ENCODE measurements at regions not wholly inside any gene's neighbourhood (a gene's known extent, or its start where the extent isn't known, plus 50 kb on each side); places are given as distances from the start of the nearest gene placed in this dataset.

- Histone ChIP-seq H3K9me3 (replicated peaks in 1 of 2; ENCODE audit: control insufficient read depth in 1 of 2, insufficient read depth in 1 of 2, low read length in 2 of 2) (peaks cover 0 to 6% of the 10 kb centered on the region in 2 donors), H4K20me1 (ENCODE audit: insufficient read depth, low read length) (no peaks in the 10 kb centered on the region), H3K27me3 (ENCODE audit: control insufficient read depth in 2 of 2, insufficient read depth in 2 of 2, low read length in 2 of 2) (no peaks in the 10 kb centered on the region), H3K4me3 (replicated peaks in 1 of 3; ENCODE audit: low read depth in 2 of 3, low read length in 3 of 3) (no peak overlapping the region), H3K79me2 (ENCODE audit: insufficient read depth, low read length) (no peaks in the 10 kb centered on the region), H3K4me2 (replicated peaks; ENCODE audit: extremely low read depth, low read length, poor library complexity, severe bottlenecking) (no peak overlapping the region), H3K36me3 (replicated peaks in 1 of 2; ENCODE audit: control insufficient read depth in 1 of 2, insufficient read depth in 2 of 2, low read length in 2 of 2) (no peaks in the 10 kb centered on the region), H3K27ac (ENCODE audit: low read depth in 1 of 2, low read length in 2 of 2) (no peak overlapping the region), H2AFZ (ENCODE audit: insufficient read depth, low read depth, low read length, poor library complexity, severe bottlenecking) (no peak overlapping the region), H3K9ac (ENCODE audit: insufficient read depth, low read length, poor library complexity, severe bottlenecking) (no peak overlapping the region), H3K4me1 (ENCODE audit: control insufficient read depth in 1 of 2, insufficient read depth in 2 of 2, low read length in 2 of 2) (no peaks in the 10 kb centered on the region)
- Mint-ChIP-seq H3K9me3 (peaks cover 0 to 8% (median 2%) of the 10 kb centered on the region in 7 donors), H3K36me3 (no peaks in the 10 kb centered on the region), H3K4me1 (no peaks in the 10 kb centered on the region), H3K27ac (no peak overlapping the region), H3K27me3 (ENCODE audit: low read depth in 3 of 3) (no peaks in the 10 kb centered on the region), H3K4me3 (no peak overlapping the region)
- no CpG with 5 or more reads among the region's 2 CpGs for WGBS (ENCODE audit: insufficient coverage)
- TF ChIP-seq, protein P1, sequence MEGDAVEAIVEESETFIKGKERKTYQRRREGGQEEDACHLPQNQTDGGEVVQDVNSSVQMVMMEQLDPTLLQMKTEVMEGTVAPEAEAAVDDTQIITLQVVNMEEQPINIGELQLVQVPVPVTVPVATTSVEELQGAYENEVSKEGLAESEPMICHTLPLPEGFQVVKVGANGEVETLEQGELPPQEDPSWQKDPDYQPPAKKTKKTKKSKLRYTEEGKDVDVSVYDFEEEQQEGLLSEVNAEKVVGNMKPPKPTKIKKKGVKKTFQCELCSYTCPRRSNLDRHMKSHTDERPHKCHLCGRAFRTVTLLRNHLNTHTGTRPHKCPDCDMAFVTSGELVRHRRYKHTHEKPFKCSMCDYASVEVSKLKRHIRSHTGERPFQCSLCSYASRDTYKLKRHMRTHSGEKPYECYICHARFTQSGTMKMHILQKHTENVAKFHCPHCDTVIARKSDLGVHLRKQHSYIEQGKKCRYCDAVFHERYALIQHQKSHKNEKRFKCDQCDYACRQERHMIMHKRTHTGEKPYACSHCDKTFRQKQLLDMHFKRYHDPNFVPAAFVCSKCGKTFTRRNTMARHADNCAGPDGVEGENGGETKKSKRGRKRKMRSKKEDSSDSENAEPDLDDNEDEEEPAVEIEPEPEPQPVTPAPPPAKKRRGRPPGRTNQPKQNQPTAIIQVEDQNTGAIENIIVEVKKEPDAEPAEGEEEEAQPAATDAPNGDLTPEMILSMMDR (IDR thresholded peaks at IDR 0.05): no peak
- DNase-seq: no peak
- intact Hi-C loops (cut with micrococcal nuclease): no loop called here
These were observed 175.6 kb upstream of the MAGEB2 start for GRCh38 chrX:30039768-30040167.

DNA sequence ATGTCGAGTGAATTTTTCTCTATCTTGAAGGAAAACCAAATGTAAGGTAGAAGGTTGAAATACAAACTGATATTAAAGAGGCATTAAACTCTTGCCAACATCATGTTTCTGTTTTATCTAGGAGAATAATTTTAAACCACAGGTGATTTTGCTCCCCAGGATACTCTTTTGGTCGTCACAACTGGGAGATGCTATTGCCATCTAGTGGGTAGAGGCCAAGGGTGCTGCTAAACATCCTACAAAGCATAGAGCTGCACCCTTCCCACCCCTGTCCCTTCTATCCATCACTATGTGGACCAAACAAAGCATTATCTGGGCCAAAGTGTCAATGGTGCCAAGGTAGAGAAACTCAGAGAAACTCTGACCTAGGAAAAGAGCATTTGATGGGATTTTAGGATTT is 154.6 kb upstream of the MAGEB2 start:
- H3K27me3 Mint-ChIP-seq (ENCODE audit: low read depth in 3 of 3): peaks cover 0 to 2% (median 0%) of the 10 kb centered on the region in 3 donors
- Histone ChIP-seq H3K4me1 (ENCODE audit: control insufficient read depth in 1 of 2, insufficient read depth in 2 of 2, low read length in 2 of 2) (no peaks in the 10 kb centered on the region), H3K79me2 (ENCODE audit: insufficient read depth, low read length) (no peaks in the 10 kb centered on the region), H3K27me3 (ENCODE audit: control insufficient read depth in 2 of 2, insufficient read depth in 2 of 2, low read length in 2 of 2) (no peaks in the 10 kb centered on the region), H3K4me2 (replicated peaks; ENCODE audit: extremely low read depth, low read length, poor library complexity, severe bottlenecking) (no peak overlapping the region), H3K9ac (ENCODE audit: insufficient read depth, low read length, poor library complexity, severe bottlenecking) (no peak overlapping the region), H2AFZ (ENCODE audit: insufficient read depth, low read depth, low read length, poor library complexity, severe bottlenecking) (no peak overlapping the region), H3K4me3 (replicated peaks in 1 of 3; ENCODE audit: low read depth in 2 of 3, low read length in 3 of 3) (no peak overlapping the region), H3K27ac (ENCODE audit: low read depth in 1 of 2, low read length in 2 of 2) (no peak overlapping the region), H3K9me3 (replicated peaks in 1 of 2; ENCODE audit: control insufficient read depth in 1 of 2, insufficient read depth in 1 of 2, low read length in 2 of 2) (no peaks in the 10 kb centered on the region), H4K20me1 (ENCODE audit: insufficient read depth, low read length) (no peaks in the 10 kb centered on the region), H3K36me3 (replicated peaks in 1 of 2; ENCODE audit: control insufficient read depth in 1 of 2, insufficient read depth in 2 of 2, low read length in 2 of 2) (no peaks in the 10 kb centered on the region)
- no peak overlapping the region for H3K4me3 Mint-ChIP-seq
- H3K36me3 Mint-ChIP-seq: no peaks in the 10 kb centered on the region
- peaks cover 0 to 4% (median 0%) of the 10 kb centered on the region in 7 donors for H3K9me3 Mint-ChIP-seq
- intact Hi-C loops (cut with micrococcal nuclease): no loop called here
- TF ChIP-seq, protein P1 (IDR thresholded peaks at IDR 0.05): no peak
- no CpG with 5 or more reads among the region's 2 CpGs for WGBS (ENCODE audit: insufficient coverage)
- no peaks in the 10 kb centered on the region for H3K4me1 Mint-ChIP-seq
- H3K27ac Mint-ChIP-seq: no peak overlapping the region
- no peak for DNase-seq
